ENCODE measurements at regions not wholly inside any gene's neighbourhood (a gene's known extent, or its start where the extent isn't known, plus 50 kb on each side); places are given as distances from the start of the nearest gene placed in this dataset.

- Mint-ChIP-seq H3K36me3 (ENCODE audit: insufficient read depth, unreplicated experiment) (peaks cover 7% of the 10 kb centered on the region), H3K9me3 (ENCODE audit: unreplicated experiment) (peaks cover 7% of the 10 kb centered on the region), H3K27me3 (ENCODE audit: insufficient read depth, unreplicated experiment) (no peaks in the 10 kb centered on the region), H3K27ac (ENCODE audit: low read depth, unreplicated experiment) (no peak overlapping the region), H3K4me1 (ENCODE audit: insufficient read depth, unreplicated experiment) (no peaks in the 10 kb centered on the region), H3K4me3 (ENCODE audit: unreplicated experiment) (no peak overlapping the region)
- intact Hi-C loops (cut with micrococcal nuclease), result no loop called here
- ChIA-PET CTCF (interaction anchor here (0.7 kb wide), 1 partner anchor 675 kb away, joined by 6 read pairs; no protein-coding TSS in a partner anchor), POLR2A (no interaction called here)
- TF ChIP-seq CTCF (IDR thresholded peaks at IDR 0.05; ENCODE audit: unreplicated experiment), result no peak
- BruUV-seq (replicated peaks), result no TSS peak
- DNase-seq (ENCODE audit: unreplicated experiment), result no peak
Measured at GRCh38 chr2:194769030-194769429, 888.0 kb upstream of the SLC39A10 start.

- H3K4me3 Mint-ChIP-seq (ENCODE audit: unreplicated experiment), result no peak overlapping the region
- no peaks in the 10 kb centered on the region for H3K36me3 Mint-ChIP-seq (ENCODE audit: insufficient read depth, unreplicated experiment)
- H3K27me3 Mint-ChIP-seq (ENCODE audit: insufficient read depth, unreplicated experiment), result no peaks in the 10 kb centered on the region
- POLR2A ChIA-PET, result no interaction called here
- no peak overlapping the region for H3K27ac Mint-ChIP-seq (ENCODE audit: low read depth, unreplicated experiment)
- H3K4me1 Mint-ChIP-seq (ENCODE audit: insufficient read depth, unreplicated experiment), result no peaks in the 10 kb centered on the region
- no TSS peak for BruUV-seq (replicated peaks)
- CTCF ChIA-PET, result no interaction called here
- TF ChIP-seq CTCF (IDR thresholded peaks at IDR 0.05; ENCODE audit: unreplicated experiment), result no peak
- no peak for DNase-seq (ENCODE audit: unreplicated experiment)
- no peaks in the 10 kb centered on the region for H3K9me3 Mint-ChIP-seq (ENCODE audit: unreplicated experiment)
- intact Hi-C loops (cut with micrococcal nuclease), result no loop called here
Measured at GRCh38 chr2:194765723-194766122, 891.3 kb upstream of the SLC39A10 start.

- intact Hi-C loops (cut with micrococcal nuclease), result no loop called here
- TF ChIP-seq CTCF (IDR thresholded peaks at IDR 0.05; ENCODE audit: unreplicated experiment), result no peak
- no TSS peak for BruUV-seq (replicated peaks)
- H3K9me3 Mint-ChIP-seq (ENCODE audit: unreplicated experiment), result peaks cover 5% of the 10 kb centered on the region
- no peak for DNase-seq (ENCODE audit: unreplicated experiment)
- H3K27me3 Mint-ChIP-seq (ENCODE audit: insufficient read depth, unreplicated experiment), result no peaks in the 10 kb centered on the region
- H3K4me1 Mint-ChIP-seq (ENCODE audit: insufficient read depth, unreplicated experiment), result peaks cover 2% of the 10 kb centered on the region
- ChIA-PET POLR2A (no interaction called here), CTCF (no interaction called here)
- no peak overlapping the region for H3K4me3 Mint-ChIP-seq (ENCODE audit: unreplicated experiment)
- H3K36me3 Mint-ChIP-seq (ENCODE audit: insufficient read depth, unreplicated experiment), result no peaks in the 10 kb centered on the region
- H3K27ac Mint-ChIP-seq (ENCODE audit: low read depth, unreplicated experiment), result no peak overlapping the region
Measured at GRCh38 chr2:194750926-194751325, 906.1 kb upstream of the SLC39A10 start.

GRCh38 chr2:194745557-194746146, 911.4 kb upstream of the SLC39A10 start:
- Mint-ChIP-seq H3K4me3 (ENCODE audit: unreplicated experiment) (peak overlapping the region; percentile 5), H3K27ac (ENCODE audit: low read depth, unreplicated experiment) (no peak overlapping the region), H3K9me3 (ENCODE audit: unreplicated experiment) (no peaks in the 10 kb centered on the region), H3K36me3 (ENCODE audit: insufficient read depth, unreplicated experiment) (no peaks in the 10 kb centered on the region), H3K4me1 (ENCODE audit: insufficient read depth, unreplicated experiment) (peaks cover 6% of the 10 kb centered on the region), H3K27me3 (ENCODE audit: insufficient read depth, unreplicated experiment) (no peaks in the 10 kb centered on the region)
- POLR2A ChIA-PET, result no interaction called here
- DNase-seq (ENCODE audit: unreplicated experiment), result peak; percentile 9
- CTCF ChIA-PET, result interaction anchor here (0.6 kb wide), 1 partner anchor 613 kb away, joined by 3 read pairs; no protein-coding TSS in a partner anchor
- no peak for TF ChIP-seq CTCF (IDR thresholded peaks at IDR 0.05; ENCODE audit: unreplicated experiment)
- intact Hi-C loops (cut with micrococcal nuclease), result no loop called here
- no TSS peak for BruUV-seq (replicated peaks)
